GM06990 (cell line): ENCODE measurements at regions not wholly inside any gene's neighbourhood (a gene's known extent, or its start where the extent isn't known, plus 50 kb on each side); places are given as distances from the start of the nearest gene placed in this dataset.

Experiments
- DNase-seq: peaks from one replicate; pipeline ENCODE4 v3.0.0-alpha.2; 2011; ENCODE audit not compliant: insufficient read length; ENCODE audit errors: extremely low read depth
- H3K27me3 ChIP-seq: replicated peaks from 2 replicates; pipeline ENCODE4 v1.6.0; 2011; ENCODE audit warnings: low read length; ENCODE audit not compliant: control insufficient read depth, insufficient read depth
- H3K36me3 ChIP-seq: 2 replicates; pipeline ENCODE4 v1.5.1; 2011; ENCODE audit warnings: low read length; ENCODE audit not compliant: control insufficient read depth, insufficient read depth
- H3K4me3 ChIP-seq: replicated peaks from 2 replicates; pipeline ENCODE4 v1.5.1; 2011; ENCODE audit warnings: low read depth, mild to moderate bottlenecking, control low read depth, low read length
- TF ChIP-seq, protein P1 (sequence below): IDR thresholded peaks from 2 replicates; pipeline ENCODE4 v1.5.1; 2011; ENCODE audit warnings: low read length, control low read depth, mild to moderate bottlenecking, inconsistent platforms; ENCODE audit not compliant: insufficient read depth, poor library complexity, severe bottlenecking

DNA sequence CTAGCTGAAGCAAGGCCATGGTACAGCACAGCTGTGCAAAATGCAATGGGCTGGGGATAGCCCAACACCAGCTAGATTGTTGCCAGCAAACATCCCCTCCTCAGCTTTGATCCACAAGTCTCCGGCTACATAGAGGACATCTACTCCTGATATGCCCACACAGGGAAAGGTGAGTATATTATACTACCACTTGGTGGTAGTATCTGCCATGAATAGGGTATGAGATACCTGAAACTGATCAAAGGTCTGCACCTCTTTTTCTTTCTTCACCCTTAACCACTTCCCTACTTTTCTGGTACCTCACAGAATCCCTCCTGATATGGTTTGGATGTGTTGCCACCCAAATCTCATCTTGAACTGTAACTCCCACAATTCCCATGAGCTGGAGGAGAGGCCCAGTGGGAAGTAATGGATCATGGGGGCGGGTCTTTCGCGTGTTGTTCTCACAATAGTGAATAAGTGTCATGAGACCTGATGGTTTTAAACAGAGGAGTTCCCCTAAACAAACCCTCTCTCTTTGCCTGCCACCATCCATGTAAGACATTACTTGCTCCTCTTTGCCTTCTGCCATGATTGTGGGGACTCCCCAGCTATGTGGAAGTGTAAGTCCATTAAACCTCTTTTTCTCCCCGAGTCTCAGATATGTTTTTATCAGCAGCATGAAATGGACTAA lies 279.6 kb downstream of the TXNL1 start:
- Histone ChIP-seq H3K27me3 (no peaks in the 10 kb centered on the region), H3K4me3 (no peak overlapping the region), H3K36me3 (no peaks in the 10 kb centered on the region)
- DNase-seq, result no peak
- TF ChIP-seq, protein P1, sequence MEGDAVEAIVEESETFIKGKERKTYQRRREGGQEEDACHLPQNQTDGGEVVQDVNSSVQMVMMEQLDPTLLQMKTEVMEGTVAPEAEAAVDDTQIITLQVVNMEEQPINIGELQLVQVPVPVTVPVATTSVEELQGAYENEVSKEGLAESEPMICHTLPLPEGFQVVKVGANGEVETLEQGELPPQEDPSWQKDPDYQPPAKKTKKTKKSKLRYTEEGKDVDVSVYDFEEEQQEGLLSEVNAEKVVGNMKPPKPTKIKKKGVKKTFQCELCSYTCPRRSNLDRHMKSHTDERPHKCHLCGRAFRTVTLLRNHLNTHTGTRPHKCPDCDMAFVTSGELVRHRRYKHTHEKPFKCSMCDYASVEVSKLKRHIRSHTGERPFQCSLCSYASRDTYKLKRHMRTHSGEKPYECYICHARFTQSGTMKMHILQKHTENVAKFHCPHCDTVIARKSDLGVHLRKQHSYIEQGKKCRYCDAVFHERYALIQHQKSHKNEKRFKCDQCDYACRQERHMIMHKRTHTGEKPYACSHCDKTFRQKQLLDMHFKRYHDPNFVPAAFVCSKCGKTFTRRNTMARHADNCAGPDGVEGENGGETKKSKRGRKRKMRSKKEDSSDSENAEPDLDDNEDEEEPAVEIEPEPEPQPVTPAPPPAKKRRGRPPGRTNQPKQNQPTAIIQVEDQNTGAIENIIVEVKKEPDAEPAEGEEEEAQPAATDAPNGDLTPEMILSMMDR, result no peak

DNA sequence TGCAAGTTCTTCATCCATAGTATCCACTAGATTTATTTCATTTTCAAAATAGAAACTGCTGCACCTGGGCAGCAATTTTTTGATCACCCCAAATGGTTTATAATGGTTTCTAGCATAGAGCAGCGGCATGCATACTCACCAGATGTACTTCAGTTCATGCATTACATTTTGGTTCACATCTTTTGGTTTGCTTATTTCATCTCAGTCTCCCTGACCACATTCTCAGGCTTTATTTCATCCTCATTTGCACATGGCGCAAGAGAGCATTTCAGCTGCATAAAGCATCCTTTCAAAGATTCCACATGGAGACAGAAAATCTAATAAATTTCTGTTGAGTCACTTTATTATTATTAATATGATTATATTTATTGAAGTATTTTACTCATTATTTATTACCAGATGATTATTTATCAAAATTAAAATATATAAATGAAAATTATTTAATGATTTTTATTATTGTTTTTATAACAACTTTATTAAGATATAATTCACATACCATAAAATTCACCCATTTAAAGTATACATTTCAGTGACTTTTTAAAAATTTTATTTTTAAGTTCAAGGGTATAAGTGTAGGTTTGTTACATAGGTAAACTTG lies 284.6 kb downstream of the TXNL1 start:
- TF ChIP-seq, protein P1, result no peak
- Histone ChIP-seq H3K36me3 (no peaks in the 10 kb centered on the region), H3K27me3 (no peaks in the 10 kb centered on the region), H3K4me3 (no peak overlapping the region)
- no peak for DNase-seq

DNA sequence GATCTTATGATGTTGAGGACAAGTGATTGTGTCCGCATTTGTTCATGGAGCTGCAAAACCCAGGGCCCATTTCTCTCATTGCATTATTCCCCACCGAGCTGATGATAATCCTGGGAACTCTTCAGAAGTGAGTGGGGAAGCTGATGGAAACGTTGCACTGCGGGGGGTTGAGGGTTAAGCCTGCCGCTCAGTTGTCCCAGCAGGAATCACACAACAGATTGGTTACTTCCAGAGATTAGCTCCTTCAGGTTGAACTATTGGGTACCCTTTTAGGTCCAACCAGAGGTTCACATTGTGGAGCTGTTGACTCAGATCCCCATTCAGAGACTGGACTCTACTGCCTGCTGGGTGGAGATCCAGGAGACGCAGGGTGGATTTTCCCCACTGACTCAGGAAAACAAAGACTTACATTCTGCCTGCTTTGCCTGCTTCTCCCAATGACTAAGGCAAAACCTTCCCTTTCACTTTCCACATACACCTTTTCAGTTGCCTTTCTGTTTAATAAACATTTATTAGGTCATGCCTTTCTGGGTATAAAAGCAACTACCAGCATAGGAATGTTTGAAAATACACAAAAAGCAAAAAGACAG lies 286.4 kb downstream of the TXNL1 start:
- TF ChIP-seq, protein P1, result no peak
- Histone ChIP-seq H3K27me3 (no peaks in the 10 kb centered on the region), H3K36me3 (no peaks in the 10 kb centered on the region), H3K4me3 (no peak overlapping the region)
- no peak for DNase-seq

DNA sequence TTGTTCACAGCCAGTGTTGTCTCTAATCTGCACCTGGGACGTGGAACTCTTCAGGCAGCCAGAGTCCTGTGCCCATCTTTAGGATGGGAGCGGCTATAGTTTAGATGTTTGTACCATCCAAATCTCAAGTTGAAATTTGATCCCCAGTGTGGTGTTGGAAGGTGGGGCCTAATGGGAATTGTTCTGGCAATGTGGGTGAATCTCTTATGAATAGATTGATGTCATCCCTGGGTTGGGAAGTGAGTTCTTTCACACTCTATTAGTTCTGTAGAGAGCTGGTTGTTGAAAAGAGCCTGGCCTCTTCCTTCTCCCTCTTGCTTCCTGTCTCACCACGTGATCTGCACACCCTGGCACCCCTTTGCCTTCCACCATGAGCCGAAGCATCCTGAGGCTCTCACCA lies 300.9 kb downstream of the TXNL1 start:
- Histone ChIP-seq H3K36me3 (no peaks in the 10 kb centered on the region), H3K27me3 (no peaks in the 10 kb centered on the region), H3K4me3 (no peak overlapping the region)
- DNase-seq, result no peak
- TF ChIP-seq, protein P1, result no peak

DNA sequence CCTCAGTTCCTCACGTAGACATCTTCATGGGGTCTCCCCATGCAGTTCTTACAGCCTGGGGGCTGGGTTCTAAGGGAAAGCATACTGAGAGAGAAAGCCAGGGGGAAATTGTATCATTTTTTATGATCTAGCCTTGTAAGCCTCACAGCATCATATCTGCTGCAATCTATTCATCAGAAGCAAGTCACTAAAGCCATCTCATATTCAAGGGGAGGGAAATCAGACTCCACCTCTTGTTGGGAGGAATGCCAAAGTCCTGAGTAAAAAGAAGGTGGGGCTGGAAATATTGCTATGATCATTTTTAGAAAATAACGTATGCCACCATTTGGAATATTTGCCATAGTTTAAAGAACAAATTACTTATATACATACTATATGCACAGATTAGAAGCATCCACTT lies 304.6 kb downstream of the TXNL1 start:
- TF ChIP-seq, protein P1, result no peak
- Histone ChIP-seq H3K36me3 (no peaks in the 10 kb centered on the region), H3K27me3 (no peaks in the 10 kb centered on the region), H3K4me3 (no peak overlapping the region)
- DNase-seq, result no peak
